ENCODE measurements at regions not wholly inside any gene's neighbourhood (a gene's known extent, or its start where the extent isn't known, plus 50 kb on each side); places are given as distances from the start of the nearest gene placed in this dataset.

DNA sequence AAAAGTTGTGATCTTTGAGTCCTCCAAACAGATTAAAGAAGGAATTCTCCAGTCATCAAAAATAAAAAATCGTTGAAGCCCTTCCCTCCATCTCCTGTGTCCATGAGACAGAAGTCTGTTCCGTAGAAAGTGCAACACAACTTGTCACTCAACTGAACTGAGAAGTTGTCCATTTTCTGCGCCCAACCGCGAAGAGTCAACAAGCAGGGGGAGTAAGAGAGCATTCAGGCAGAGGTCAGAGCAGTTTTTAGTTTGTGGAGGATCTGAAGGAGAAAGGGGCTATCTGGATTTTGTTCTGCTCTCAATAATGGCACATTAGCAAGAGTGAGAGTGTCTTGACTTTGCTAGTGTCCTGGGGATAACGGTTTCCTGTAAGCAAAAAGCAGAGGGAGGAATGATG is 303.9 kb downstream of the ICE1 start:
- DNase-seq = no peak

DNA sequence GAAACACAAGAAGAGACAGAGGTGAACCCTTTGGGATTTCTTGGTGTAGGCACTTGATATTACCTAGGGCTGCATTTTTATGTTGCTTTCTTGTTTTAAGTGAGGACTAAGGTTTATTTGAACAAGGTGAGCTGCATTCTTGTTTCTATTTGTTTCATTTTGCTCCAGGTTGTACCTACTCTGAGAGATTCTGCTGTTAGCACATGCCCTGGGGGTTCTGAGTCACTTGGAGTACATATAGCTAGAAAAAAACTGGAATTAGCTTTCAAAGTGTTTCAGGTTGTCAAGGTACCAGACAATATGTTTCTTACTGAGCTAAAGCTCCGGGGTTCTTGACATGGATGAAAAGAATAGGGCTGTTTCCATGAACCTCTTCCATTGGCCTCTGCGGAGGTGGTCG is 299.4 kb downstream of the ICE1 start:
- no peak for DNase-seq

DNA sequence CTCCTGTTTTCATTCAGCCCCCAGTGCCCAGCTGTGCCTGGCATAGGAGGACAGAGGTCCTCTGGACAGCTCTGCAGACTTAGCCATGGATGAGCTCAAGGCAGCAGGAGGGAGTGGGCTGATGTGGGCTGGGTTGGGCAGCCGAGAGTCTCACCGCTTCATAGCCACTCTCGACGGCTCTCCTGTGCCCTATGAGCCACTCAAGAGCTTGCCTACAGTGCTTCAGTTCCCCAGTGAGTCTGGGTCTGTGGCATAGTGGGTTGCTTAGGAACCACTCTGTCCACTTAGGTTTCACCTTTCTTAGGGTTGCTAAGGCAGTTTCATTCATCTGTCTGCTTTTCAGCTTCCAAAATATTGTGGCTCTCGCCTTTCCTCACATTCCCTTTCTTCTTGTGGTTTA is 296.8 kb downstream of the ICE1 start:
- DNase-seq = no peak

DNA sequence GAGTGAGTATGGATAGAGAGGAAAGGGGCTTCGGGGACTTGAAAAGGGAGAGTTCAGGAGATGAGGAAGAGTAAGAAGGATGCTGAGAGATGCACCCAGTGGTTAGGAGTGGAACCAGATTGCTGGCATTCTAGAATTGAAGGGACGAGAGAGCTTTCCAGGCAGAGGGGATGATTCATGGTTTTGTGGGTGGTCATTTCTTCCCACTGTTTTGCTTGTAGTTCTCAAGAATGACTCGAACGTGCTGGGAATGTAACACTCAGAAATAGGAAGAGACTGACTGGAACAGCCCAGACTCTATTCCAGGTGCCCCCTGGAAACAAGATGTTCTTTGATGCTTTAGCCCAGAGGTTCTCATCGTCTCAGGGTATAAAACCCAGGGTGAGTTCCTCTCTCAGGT is 294.2 kb downstream of the ICE1 start:
- no peak for DNase-seq

DNA sequence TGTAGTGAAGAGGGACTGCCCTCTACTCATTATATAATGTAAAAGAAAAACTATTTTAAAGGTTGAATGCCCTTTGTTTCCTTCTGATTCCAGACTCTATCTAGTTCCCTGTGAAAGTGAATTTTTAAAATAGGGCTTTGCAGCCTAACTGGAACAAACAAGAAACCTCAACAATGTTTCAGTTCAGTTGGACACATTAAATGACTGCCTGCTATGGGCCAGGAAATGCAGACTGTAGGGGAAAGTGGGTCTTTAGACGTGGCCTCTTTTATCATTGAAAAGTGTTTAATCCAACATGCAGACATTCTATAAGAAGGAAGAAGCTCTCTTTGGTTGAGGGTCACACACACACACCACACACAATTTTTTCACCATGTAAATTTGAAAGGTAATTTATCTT is 289.1 kb downstream of the ICE1 start:
- DNase-seq = no peak

DNA sequence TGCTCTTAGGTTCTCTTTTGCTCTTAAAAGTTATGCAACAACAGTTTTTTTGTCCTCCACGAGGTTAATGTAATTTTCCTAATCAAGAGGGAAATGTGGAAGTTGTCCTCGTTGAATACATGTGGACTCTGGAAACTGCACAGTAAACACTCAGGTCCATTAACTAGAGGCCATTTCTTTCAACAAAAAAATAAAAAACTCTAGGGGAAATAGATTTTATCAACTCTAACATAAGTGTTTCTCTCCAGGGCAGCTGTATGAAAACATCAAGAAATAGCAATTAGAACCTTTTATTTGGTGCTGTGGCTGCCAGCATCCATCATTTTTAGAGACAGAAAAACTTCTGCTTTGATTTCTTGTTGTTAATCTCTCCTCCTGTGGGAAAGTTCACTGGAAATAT is 288.6 kb downstream of the ICE1 start:
- DNase-seq = no peak

DNA sequence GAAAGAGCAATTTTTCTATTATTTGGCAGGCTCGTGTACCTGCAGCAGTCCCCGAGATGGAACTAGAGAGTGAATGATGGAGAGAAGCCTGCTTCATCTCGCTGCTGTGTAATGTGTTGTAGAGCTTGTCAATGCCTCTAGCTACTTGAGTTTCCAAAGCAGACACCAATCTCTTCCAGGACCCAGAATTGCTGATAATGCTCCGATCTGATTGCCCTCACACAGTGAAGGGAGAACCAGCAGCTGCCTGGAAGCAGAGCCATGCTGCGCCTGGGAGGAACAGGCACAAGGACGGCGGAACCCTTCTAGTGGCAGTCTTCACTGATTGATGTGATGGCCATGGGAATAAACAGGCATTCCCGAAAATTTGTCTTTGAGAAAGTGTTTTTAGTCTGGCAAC is 288.0 kb downstream of the ICE1 start:
- no peak for DNase-seq

DNA sequence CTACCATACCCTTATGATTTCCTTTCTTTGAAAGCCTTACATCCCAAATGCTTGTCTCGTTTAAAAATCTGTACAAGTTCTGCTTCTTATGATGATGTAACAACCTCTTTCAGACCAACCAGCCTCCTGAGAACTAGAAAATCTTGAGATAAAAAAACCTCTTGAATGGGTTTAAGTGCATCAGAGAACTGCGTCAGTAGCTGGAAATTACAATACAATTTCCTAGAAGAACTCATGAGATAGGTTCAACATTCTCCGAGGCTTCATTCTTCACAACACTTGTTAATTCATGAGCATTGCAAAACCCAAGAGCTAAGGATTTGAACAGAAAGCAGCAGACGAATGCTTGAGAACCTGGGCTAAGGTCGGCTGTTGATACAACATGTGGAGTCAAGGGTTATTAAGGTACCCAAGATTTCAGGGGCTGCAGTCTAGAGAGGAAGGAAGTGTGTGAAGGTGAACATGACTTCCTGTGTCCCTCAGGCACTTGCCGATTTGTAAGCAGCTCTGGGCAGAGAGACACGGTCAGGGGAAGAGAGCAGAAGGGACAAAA is 286.0 kb downstream of the ICE1 start:
- no peak for DNase-seq

DNA sequence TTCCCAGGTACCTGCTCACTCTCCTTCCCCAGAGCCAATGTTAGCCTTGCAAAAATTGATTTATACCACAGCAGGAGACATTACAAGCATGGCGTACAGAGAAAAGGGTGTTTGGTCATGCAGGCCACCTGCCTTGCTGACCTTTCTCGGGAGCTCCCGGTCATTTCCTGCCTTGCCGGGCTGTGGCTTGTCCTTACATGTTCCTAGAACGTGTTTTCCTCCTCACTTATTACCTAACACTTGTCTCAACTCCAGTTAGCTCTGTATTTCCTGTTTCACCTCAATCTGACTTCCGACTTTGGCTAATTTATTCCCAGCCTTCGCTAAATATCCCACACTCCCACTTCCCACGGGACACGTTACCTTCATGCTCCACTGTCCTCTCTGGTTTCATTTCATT is 282.5 kb downstream of the ICE1 start:
- DNase-seq = no peak

DNA sequence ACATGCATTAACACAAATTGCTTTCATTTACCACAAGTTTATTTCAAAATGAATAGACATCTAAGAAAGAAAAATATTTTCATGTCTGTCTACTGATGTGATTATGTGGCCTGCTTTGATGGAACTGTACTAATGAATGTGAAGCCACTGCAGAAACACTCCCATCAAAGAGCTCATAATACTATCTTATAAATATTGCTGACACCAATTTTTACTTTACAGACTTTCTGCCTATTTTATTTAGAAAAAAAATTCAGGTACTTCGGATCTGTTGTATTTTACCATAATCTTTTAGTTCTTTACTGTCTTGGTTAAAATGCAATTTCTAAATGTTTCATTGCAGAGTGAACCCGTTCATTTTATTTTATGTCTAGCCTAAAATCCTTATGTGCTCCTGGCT is 281.9 kb downstream of the ICE1 start:
- no peak for DNase-seq

DNA sequence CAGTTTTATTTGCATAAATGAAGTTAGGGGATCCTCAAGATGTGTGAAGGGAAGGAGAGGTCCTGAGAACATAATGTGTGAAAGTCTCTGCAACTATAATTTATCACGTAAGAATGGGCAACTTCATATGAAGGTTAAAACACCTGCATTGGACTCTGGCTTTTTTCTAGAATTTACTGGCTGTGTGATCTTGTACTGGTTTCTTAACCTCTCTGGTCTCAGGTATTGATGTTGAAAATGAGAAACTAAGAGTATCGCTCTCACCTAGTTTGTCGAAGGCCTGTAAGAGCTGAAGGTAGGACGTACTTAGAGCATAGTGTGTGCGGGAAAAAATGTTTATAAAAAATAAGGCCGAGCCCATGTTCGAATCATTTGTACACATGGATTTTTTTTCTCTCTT is 280.5 kb downstream of the ICE1 start:
- DNase-seq = no peak

DNA sequence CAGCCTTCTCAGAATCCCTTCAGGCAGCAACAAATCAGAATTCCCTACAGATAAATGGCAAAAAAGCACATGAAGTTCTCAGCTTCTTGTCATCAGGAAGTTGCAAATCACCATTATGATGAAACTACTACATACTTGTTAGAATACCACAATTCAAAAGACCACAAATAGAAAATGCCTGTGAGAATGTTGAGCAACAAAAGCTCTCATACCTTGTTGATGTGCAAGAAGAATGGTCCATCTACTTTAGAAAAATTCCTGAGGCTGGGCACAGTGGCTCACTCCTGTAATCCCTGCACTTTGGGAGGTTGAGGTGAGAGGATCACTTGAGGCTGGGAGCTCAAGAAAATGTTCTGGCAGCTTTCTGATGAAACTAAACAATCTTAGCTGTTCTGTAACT is 278.1 kb downstream of the ICE1 start:
- DNase-seq = no peak

DNA sequence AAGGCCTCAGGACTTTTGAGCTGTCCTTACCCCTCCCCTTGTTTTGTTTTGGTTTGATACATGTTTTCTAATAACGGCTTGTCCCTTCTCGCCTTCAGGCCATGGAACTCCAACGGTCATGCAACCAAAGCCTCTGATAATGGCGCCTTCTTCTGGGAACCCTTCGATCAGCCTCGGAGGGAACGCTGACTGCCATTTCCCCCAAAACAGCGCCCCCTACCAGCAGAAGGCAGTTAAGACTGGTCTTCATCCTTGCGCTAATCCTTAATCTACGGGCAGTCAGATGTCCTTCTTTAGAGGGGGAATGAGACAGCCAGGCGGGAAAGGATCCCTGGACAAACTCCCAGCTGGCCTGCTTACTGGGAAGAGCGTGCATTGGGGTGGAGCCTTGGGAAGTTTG is 276.6 kb downstream of the ICE1 start:
- DNase-seq = no peak

DNA sequence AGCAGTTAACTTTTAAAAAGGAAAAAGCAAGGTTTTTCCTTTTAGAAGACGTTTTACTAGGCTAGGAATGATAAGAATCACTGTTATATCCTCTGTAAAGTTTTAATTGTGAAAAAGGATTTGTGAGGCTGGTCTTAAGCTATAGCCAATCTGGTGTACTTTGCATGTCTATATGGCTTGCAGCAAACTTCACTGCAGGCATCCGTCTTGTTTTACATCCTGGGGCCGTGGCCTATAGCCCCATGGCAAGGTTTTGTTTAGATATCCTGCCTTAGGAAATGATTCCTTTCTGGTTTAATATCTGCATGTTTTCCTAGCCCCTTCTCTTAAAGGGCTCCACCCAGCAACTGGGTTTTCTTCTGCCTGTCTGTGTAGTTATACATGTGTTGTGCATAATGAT is 272.8 kb downstream of the ICE1 start:
- DNase-seq = no peak

DNA sequence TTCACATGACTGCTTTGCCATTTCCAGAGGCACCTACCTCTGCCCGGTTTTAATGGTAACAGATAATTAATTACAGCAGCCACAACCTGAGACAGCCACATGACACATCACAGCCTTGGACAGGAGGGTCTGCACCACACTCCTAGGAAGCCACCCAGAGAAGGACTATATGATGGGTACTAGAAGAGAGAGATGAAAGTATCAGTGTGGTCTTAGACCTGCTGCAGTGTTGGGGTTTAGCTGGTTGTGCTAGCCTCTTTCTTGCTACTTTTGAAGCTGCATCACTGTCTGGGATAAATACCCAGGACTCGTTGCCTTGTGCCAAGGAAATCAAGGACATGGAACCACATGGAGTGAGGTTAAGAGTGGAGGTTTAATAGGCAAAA is 266.4 kb downstream of the ICE1 start:
- no peak for DNase-seq

DNA sequence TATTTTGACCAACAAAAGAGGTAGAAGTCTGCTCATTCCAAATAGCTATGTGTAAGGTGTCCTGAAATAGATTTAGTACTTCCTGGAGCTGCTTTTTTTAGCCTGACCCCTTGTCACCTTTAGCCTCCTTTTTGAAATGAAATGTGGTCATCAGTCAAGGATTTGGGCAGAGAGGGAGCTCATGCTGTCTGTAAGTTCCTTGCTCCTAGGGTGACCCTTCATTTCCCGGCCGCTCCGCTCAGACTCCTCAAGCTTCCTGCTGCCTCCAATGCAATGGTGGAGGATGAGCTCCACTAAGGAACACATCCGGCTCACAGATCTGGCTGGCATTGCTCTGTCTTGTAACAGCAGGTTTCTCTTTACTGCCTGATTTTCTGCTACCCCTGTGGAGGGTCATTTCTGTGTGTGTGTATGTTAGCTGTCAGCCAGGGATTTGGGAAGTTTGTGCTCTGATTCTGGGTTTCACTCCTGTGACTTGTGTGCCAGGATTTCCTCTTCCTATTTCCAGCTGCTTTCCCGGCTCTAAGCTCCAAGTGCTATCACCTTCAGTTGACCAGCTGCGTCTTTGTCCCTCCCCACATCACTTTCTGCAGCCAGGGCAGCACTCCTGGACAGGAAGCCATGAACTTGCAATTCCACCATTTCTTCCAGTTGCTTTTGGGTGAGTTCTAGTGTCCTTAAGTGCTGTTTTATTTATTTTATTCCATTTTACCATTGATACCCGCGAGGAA is 265.9 kb downstream of the ICE1 start:
- no peak for DNase-seq

DNA sequence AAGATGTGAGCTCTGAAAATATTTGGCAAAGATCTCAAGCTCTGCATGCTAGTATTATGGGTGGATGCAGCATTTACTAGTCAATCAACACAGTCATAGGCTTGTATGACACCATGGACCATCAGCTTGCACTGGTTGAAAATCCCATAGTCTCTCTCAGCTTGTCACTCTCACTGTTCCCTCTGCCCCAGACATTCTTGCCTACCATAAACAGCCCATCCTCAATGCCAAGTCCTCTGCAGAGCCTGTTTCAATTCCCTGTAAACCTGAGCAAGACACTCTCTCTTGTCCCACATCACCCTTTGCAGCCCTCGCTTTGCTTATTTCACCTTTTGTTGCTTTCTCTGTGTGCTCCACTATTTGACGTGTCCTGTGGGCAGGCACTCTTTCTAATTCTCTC is 264.6 kb downstream of the ICE1 start:
- DNase-seq = no peak

DNA sequence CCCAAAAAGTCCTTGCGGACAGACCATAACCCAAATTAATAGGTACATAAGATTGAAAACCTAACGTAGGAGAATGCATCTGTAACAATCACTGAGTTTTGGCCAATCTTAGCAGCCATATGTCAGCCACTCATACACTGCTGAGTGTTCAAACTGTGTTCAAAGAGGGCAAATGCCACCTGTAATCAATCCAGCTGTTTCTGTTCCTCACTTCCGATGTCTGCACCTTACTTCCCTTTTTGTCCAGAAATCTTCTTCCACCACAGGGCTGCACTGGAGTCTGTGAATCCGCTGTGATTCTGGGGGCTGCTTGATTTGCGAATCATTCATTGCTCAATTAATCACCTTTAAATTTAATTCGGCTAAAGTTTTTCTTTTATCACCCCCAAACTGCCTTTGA is 263.9 kb downstream of the ICE1 start:
- DNase-seq = no peak

DNA sequence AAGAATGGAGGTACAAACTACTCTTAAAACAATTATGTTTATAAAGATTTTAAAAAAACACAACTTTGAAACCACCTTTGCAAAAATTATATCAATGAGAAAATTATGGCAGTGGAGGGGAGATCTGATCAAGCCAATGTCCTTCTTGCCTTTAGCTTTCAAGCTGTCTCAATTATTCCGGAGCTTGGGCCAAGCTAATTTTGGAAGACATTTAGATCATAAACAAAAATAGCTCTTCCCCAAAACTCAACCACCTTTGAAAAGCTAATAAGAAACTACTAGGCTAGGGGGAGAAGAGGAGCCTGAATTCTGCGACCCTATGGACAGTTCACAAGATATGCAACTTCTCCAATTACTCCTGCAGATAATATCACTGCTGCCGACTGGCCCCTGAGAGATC is 263.3 kb downstream of the ICE1 start:
- DNase-seq = no peak

DNA sequence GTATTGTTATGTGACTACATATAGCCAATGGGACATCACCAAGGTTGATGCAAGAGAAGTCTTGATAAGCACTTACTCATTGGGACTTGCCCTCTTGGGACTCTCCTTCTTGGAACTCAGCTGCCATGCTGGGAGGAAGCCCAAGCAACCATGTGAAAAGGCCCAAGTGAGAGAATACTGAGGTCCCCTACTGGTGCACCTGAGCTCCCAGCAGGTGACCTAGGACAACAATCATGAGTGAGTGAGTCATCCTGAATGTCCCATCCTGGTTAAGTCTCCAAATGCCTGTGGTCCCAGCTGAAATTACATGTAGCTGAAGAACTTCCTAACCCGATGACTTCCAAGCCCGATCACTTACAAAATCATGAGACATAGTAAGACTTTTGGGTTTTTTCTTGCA is 260.7 kb downstream of the ICE1 start:
- DNase-seq = no peak

DNA sequence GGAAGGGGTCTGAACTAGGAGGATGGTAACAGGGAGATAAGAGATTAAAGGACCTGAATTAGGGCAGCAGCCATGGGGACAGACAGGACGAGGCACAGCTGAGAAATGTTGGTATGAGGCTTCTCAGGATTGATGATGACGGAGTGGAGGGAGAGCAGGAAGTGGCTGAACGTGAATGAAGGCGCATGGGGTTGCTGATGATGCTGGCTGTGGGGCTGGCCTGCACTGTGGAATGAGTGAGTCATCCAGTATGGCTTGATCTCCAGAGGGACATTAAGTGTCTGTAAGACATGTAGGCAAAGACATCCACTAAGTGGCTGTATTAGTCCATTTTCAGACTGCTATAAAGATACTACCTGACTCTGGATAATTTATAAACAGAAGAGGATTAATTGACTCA is 256.4 kb downstream of the ICE1 start:
- DNase-seq = no peak

DNA sequence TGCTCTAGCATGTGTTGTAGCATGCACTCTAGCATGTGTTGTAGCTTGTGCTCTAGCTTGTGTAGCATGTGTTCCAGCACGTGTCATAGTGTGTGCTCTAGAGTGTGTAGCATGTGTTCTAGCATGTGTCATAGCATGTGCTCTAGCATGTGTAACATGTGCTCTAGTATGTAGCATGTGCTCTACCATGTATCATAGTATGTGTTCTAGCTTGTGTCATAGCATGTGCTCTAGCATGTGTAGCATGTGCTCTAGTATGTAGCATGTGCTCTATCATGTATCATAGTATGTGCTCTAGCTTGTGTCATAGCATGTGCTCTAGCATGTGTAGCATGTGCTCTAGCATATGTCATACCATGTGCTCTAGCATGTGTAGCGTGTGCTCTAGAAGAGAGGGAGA is 255.3 kb downstream of the ICE1 start:
- DNase-seq = no peak

DNA sequence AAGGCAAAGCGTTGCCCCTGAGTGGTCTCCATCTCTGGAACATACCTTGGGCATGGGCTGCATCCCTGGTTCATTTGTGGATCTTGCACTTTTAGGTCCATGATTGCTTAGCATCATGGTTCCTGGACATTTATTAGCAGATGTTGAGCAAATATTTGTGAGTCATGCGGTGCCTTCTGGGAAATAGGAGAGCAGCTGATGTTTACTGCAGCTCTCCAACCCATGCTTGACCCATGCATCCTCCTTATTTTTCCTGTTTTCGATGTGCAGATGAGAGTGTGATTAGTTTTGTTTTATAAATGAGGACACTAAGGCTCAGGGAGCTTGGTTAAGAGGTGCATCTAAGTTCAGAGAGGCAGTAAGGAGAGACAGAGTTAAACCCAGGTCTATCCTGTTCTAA is 253.7 kb downstream of the ICE1 start:
- DNase-seq = no peak

DNA sequence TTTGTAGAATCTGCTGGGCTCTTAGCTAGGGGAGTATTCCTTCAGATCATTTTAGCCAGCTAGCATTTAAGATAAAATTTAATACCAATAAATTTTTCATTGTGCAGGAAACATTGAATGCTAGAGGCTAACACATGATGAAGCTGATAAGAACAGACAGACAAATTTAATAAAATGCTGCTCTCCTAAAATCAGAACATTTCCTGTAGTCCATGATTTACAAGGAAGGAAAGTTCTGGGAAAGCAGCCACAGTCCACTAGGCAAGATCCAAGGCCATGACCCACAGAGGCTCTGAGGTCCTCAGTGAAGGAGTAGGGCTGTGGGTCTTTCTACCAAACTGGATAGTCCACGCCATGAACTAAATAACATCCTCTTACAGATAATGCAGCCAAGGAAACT is 253.0 kb downstream of the ICE1 start:
- no peak for DNase-seq

DNA sequence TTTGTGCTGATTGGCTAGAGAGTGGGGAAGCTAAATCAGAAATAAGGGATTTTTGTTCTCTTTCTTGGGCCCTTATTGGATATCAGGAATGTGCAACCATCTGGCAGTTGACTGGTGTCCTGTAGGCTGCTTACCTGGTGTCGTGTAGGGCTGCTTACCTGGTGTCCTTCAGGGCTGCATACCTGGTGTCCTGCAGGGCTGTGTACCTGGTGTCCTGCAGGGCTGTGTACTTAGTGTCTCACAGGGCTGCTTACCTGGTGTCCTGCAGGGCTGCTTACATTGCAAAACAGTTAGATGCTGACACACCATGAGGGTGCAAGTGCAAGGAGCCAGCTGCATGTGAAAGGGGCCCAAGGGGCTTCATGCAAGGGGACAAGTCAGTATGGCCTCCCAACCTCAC is 249.3 kb downstream of the ICE1 start:
- no peak for DNase-seq
